Midbrain (tissue), 1 donor: ENCODE measurements at regions not wholly inside any gene's neighbourhood (a gene's known extent, or its start where the extent isn't known, plus 50 kb on each side); places are given as distances from the start of the nearest gene placed in this dataset.
"Not testable (repeated sequence)": the region's sequence is repeated elsewhere in the genome, so short reads cannot be mapped to it uniquely, and the experiment has no call there.

Experiments
- DNase-seq: peaks from one replicate; lab custom pipeline; 2025; lab: John Stamatoyannopoulos, UW

GRCh38 chr2:234693681-234694190, 196.9 kb upstream of the ARL4C start:
- DNase-seq, result not testable (repeated sequence)

GRCh38 chr2:234693191-234693590, 196.3 kb upstream of the ARL4C start:
- not testable (repeated sequence) for DNase-seq

GRCh38 chr2:234691968-234692955, 195.4 kb upstream of the ARL4C start:
- DNase-seq, result no peak

GRCh38 chr2:234691214-234691575, 194.3 kb upstream of the ARL4C start:
- DNase-seq, result no peak

GRCh38 chr2:234690569-234691213, 193.8 kb upstream of the ARL4C start:
- DNase-seq, result no peak

- DNase-seq, result no peak
Measured at GRCh38 chr2:234689911-234690379, 193.1 kb upstream of the ARL4C start.

GRCh38 chr2:234687718-234688475, 191.0 kb upstream of the ARL4C start:
- no peak for DNase-seq

- DNase-seq, result no peak
Measured at GRCh38 chr2:234686088-234686890, 189.4 kb upstream of the ARL4C start.

- DNase-seq, result no peak
Measured at GRCh38 chr2:234684466-234684865, 187.6 kb upstream of the ARL4C start.

- DNase-seq, result no peak
Measured at GRCh38 chr2:234683950-234684349, 187.1 kb upstream of the ARL4C start.

GRCh38 chr2:234682492-234683228, 185.8 kb upstream of the ARL4C start:
- no peak for DNase-seq

GRCh38 chr2:234680688-234681619, 184.1 kb upstream of the ARL4C start:
- no peak for DNase-seq

GRCh38 chr2:234679741-234680687, 183.1 kb upstream of the ARL4C start:
- no peak for DNase-seq

GRCh38 chr2:234679301-234679740, 182.4 kb upstream of the ARL4C start:
- DNase-seq, result no peak

GRCh38 chr2:234678711-234679110, 181.8 kb upstream of the ARL4C start:
- DNase-seq, result no peak

GRCh38 chr2:234677758-234678538, 181.1 kb upstream of the ARL4C start:
- DNase-seq, result no peak

- peak; percentile 19 for DNase-seq
Measured at GRCh38 chr2:234676783-234677450, 180.0 kb upstream of the ARL4C start.
